Chondrocyte (in vitro differentiated cells): ENCODE measurements at regions not wholly inside any gene's neighbourhood (a gene's known extent, or its start where the extent isn't known, plus 50 kb on each side); places are given as distances from the start of the nearest gene placed in this dataset.

Experiments
- DNase-seq: peaks from one replicate; pipeline ENCODE4 v3.0.0; 2021; ENCODE audit warnings: mixed read lengths, low spot score
- H3K27ac Mint-ChIP-seq: one replicate; pipeline ENCODE4 v1.8.0; 2021; ENCODE audit warnings: mild to moderate bottlenecking, moderate library complexity, mixed read lengths; ENCODE audit not compliant: unreplicated experiment
- H3K27me3 Mint-ChIP-seq: 2 replicates; pipeline ENCODE4 v1.8.0; 2021; ENCODE audit warnings: low read depth, mixed read lengths
- H3K36me3 Mint-ChIP-seq: 2 replicates; pipeline ENCODE4 v1.8.0; 2021; ENCODE audit warnings: low read depth, mixed read lengths
- H3K4me1 Mint-ChIP-seq: 2 replicates; pipeline ENCODE4 v1.8.0; 2021; ENCODE audit warnings: low read depth, mild to moderate bottlenecking, mixed read lengths
- H3K4me3 Mint-ChIP-seq: one replicate; pipeline ENCODE4 v1.8.0; 2021; ENCODE audit warnings: mild to moderate bottlenecking, moderate library complexity, mixed read lengths; ENCODE audit not compliant: unreplicated experiment
- H3K9me3 Mint-ChIP-seq: 2 replicates; pipeline ENCODE4 v1.8.0; 2021; ENCODE audit warnings: low read depth, mixed read lengths
- TF ChIP-seq, protein P1 (sequence below): fragments of 200-600 bp; sonication (generic); IDR thresholded peaks from 2 replicates; pipeline ENCODE4 v1.5.0; 2021; ENCODE audit warnings: antibody characterized with exemption, mild to moderate bottlenecking, moderate library complexity

GRCh38 chr7:10325395-10325794 lies 648.3 kb upstream of the PHF14 start:
- Mint-ChIP-seq H3K36me3 (no peaks in the 10 kb centered on the region), H3K4me3 (no peak overlapping the region), H3K4me1 (no peaks in the 10 kb centered on the region), H3K27ac (no peak overlapping the region), H3K9me3 (peaks cover 4% of the 10 kb centered on the region), H3K27me3 (no peaks in the 10 kb centered on the region)
- TF ChIP-seq, protein P1, sequence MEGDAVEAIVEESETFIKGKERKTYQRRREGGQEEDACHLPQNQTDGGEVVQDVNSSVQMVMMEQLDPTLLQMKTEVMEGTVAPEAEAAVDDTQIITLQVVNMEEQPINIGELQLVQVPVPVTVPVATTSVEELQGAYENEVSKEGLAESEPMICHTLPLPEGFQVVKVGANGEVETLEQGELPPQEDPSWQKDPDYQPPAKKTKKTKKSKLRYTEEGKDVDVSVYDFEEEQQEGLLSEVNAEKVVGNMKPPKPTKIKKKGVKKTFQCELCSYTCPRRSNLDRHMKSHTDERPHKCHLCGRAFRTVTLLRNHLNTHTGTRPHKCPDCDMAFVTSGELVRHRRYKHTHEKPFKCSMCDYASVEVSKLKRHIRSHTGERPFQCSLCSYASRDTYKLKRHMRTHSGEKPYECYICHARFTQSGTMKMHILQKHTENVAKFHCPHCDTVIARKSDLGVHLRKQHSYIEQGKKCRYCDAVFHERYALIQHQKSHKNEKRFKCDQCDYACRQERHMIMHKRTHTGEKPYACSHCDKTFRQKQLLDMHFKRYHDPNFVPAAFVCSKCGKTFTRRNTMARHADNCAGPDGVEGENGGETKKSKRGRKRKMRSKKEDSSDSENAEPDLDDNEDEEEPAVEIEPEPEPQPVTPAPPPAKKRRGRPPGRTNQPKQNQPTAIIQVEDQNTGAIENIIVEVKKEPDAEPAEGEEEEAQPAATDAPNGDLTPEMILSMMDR = no peak
- no peak for DNase-seq

- Mint-ChIP-seq H3K9me3 (no peaks in the 10 kb centered on the region), H3K36me3 (no peaks in the 10 kb centered on the region), H3K4me3 (no peak overlapping the region), H3K27ac (peak overlapping the region; percentile 10), H3K27me3 (no peaks in the 10 kb centered on the region), H3K4me1 (no peaks in the 10 kb centered on the region)
- TF ChIP-seq, protein P1 = no peak
- DNase-seq = no peak
Observed at GRCh38 chr7:10343108-10343507, 630.6 kb upstream of the PHF14 start.

DNA sequence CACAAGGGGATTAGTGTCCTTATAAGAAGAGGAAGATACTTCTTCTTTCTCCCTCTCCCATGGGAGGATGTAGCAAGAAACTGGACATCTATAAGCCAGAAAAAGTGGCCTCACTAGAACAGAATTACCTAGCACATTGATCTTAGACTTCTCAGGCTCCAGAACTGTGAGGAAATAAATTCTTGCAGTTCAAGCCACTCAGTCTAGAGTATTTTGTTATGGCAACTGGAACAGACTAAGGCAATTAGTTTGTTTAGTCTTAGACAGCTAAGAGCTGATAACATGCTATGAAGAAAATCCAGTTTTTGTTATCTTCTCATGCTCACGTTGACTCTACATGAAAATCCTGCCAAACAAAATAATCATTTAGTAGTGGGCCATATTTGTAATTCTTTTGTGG lies 627.6 kb upstream of the PHF14 start:
- TF ChIP-seq, protein P1 = no peak
- Mint-ChIP-seq H3K27ac (no peak overlapping the region), H3K36me3 (no peaks in the 10 kb centered on the region), H3K27me3 (no peaks in the 10 kb centered on the region), H3K4me3 (no peak overlapping the region), H3K4me1 (no peaks in the 10 kb centered on the region), H3K9me3 (no peaks in the 10 kb centered on the region)
- DNase-seq = no peak

- Mint-ChIP-seq H3K9me3 (peaks cover 32% of the 10 kb centered on the region), H3K4me3 (no peak overlapping the region), H3K4me1 (no peaks in the 10 kb centered on the region), H3K27ac (no peak overlapping the region), H3K27me3 (no peaks in the 10 kb centered on the region), H3K36me3 (peaks cover 3% of the 10 kb centered on the region)
- TF ChIP-seq, protein P1 = no peak
- DNase-seq = no peak
Observed at GRCh38 chr7:10355816-10356215, 617.9 kb upstream of the PHF14 start.

GRCh38 chr7:10360050-10360449 lies 613.6 kb upstream of the PHF14 start:
- TF ChIP-seq, protein P1 = no peak
- Mint-ChIP-seq H3K27me3 (no peaks in the 10 kb centered on the region), H3K4me1 (no peaks in the 10 kb centered on the region), H3K36me3 (peaks cover 10% of the 10 kb centered on the region), H3K27ac (no peak overlapping the region), H3K9me3 (peaks cover 32% of the 10 kb centered on the region), H3K4me3 (no peak overlapping the region)
- DNase-seq = no peak
